Inflammatory macrophage treated with lipopolysaccharide for 4 hours (primary cell): ENCODE measurements at regions not wholly inside any gene's neighbourhood (a gene's known extent, or its start where the extent isn't known, plus 50 kb on each side); places are given as distances from the start of the nearest gene placed in this dataset.
"Not testable (repeated sequence)": the region's sequence is repeated elsewhere in the genome, so short reads cannot be mapped to it uniquely, and the experiment has no call there.

ENCODE experiments used
- DNase-seq: peaks from one replicate; pipeline ENCODE4 v3.0.0-alpha.2; 2020

- DNase-seq: no peak
Measured at GRCh38 chr12:78530100-78530765, 334.3 kb upstream of the SYT1 start.

DNA sequence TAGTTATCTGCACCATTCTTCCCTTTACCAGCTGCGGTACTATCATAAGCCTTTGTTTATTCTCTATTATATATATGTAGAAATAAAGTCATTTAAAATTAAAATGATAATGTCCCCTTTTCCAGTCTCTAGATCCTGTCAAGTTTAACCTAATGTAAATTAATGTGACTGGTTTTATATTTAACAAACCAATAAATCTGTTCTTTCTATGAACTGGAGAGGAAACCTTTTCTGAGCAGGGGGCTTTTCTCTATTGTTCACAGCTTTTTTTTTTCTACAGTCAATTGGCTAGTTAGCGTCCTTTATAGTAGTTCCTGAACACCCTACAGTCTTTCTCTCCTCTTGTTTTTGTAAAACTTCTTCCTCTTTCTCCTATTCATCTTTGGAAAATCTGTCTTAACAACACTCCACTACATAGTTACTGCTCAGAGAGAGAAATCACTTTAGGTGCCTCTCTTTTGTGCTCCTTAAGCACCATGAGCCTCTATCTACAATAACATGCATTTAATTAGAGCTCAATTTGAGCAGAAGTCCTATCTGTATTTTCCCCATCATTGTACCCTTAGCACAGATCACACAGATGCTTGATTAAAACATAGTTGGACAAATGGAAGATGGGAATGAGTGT, 332.6 kb upstream of the SYT1 start:
- no peak for DNase-seq

- no peak for DNase-seq
Measured at GRCh38 chr12:78534311-78534710, 330.3 kb upstream of the SYT1 start.

GRCh38 chr12:78540606-78541336, 323.8 kb upstream of the SYT1 start:
- no peak for DNase-seq

- DNase-seq: no peak
Measured at GRCh38 chr12:78550831-78551230, 313.7 kb upstream of the SYT1 start.

GRCh38 chr12:78555802-78556201, 308.8 kb upstream of the SYT1 start:
- DNase-seq: no peak

GRCh38 chr12:78556651-78557050, 307.9 kb upstream of the SYT1 start:
- no peak for DNase-seq

- DNase-seq: no peak
Measured at GRCh38 chr12:78559416-78559815, 305.2 kb upstream of the SYT1 start.

- DNase-seq: no peak
Measured at GRCh38 chr12:78559886-78560285, 304.7 kb upstream of the SYT1 start.

DNA sequence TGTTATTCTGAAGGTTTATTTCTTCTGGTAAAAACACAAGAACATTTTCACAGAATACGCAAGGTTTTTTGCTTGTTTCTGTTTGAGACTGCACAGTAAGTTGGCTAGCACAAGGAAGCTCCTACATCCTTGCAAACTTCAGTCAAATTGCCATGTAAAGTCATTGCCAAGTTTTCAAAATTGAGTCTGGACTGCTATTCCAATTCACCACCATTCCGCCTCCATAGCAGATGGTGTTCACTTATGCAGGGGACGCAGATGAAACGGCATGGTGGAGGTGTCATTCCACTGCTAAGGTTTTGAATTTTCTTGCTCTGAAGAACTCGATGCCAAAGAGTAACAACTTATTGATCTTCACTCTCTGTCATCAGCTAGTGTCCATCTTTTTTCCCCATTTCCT, 303.9 kb upstream of the SYT1 start:
- DNase-seq: no peak

DNA sequence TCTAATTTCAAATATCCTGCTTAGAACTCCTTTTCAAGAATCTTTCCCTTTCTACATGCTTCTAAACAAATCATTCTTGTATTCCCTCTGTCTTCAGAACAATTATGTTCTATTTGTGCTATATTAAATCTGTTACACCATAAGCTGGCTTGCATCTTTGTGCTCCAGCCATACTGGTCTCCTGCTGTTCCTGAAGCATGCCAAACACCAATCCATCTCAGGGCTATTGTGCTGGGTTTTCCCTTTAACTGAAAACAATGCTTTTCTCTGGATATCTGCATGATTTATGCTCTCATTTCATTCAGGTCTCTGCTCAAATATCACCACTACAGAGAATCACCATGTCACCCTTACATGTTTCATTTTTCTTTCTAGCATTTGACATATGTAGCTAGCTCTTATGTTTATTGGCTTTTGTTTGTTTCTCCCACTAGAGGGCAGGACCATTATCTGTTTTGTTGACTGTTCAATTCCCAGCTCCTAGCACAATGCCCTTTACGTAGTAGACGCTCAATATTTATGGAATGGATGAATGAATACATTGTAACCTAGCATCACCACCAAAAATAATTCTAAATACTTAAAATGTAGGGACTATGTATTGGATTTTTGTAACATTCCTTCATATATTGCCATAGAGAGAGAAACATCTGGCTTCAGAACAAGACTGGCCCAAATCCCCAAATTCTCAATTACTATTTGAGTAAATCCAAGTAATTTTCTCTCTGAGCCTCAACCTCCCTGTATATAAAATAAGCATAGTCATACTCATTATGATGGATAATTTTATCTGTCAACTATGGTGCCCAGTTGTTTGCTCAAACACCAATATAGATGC, 302.0 kb upstream of the SYT1 start:
- DNase-seq: no peak

- DNase-seq: no peak
Measured at GRCh38 chr12:78563826-78564225, 300.7 kb upstream of the SYT1 start.

- no peak for DNase-seq
Measured at GRCh38 chr12:78566456-78566855, 298.1 kb upstream of the SYT1 start.

- no peak for DNase-seq
Measured at GRCh38 chr12:78568321-78569020, 296.1 kb upstream of the SYT1 start.

- DNase-seq: no peak
Measured at GRCh38 chr12:78571953-78572352, 292.6 kb upstream of the SYT1 start.

DNA sequence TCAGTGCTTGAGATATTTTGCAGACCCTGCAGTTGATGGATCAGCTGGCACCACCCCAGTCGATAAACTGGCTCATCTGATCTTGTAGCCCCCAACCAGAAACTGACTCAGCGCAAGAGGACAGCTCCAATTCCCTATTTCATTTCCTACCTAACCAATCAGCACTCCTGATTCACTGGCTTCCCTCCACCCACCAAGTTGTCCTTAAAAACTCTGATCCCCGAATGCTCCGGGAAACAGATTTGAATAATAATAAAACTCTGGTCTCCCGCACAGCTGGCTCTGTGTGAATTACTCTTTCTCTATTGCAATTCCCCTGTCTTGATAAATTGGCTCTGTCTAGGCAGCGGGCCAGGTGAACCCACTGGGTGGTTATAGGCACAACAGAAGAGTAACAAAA, 289.4 kb upstream of the SYT1 start:
- DNase-seq: not testable (repeated sequence)

DNA sequence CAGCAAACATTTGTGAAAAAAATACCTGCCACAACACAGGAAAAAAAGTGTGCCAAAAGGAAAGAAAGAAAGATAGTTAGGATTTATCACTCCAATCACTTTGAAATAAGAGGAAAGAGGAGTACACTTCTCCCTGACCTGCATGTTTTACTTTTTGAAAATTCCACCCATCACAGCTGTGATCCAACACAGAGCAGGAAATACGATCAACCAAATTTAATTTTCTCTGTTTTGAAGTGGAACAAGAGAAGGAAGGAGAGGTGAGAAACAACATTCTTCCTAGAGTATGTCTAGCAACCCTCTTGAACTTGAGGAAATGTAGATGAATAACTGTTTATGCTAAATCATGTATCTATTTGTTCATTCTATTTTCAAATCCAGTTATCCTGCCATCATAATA, 284.7 kb upstream of the SYT1 start:
- DNase-seq: no peak

DNA sequence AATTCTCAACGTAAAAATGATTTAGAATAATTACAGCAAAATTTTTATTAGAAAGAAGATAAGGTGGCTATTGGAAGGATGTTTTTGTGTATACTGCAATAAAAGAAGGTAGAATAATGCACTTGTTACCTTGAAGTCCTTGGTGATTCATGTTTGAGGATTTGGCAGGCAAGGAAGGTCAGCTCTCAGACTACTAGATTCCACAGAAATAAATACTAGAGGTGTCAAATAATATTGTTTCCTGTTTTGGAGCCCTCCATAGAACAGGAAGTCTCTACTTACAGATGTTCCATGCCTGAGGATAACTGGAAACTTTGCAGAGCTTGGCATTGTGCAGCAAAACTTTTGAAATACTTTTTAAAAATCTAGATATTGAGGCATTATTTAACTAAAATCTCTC, 284.3 kb upstream of the SYT1 start:
- no peak for DNase-seq

DNA sequence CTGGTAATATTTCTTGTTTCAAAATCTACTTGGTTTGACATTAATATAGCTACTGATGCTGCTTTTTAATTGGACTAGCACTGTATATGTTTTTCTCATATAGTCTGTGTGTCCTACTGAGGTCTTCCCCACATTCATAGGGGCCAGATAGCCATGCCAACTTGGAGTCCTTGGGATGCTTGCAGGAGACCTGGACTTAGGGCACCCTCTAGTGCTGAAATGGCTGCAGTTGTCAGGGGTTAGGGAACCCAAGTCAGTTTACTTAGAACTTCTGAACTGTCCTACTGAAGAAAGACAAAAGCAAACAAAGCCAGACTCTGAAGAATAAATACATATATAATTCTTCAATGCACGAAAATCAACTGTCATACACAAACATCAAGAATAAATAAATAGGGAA, 279.9 kb upstream of the SYT1 start:
- DNase-seq: no peak

DNA sequence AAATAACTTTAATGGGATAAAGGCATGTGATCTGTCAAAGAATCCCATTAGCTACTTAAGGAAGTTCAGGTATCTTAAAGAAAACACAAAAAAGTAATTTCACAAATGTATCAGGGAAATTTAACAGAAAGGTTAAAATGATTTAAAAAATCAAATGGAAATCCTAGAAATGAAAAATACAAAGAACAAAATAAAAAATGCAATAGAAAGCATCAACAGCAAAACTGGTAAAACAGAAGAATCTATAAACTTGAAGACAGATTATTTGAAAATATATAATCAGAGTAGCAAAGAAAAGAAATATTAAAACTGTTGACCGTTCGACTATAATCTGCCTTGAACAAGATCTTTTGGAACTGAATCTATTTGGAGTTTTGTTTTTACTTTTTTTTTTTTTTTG, 279.4 kb upstream of the SYT1 start:
- DNase-seq: no peak

- DNase-seq: no peak
Measured at GRCh38 chr12:78586790-78587189, 277.8 kb upstream of the SYT1 start.

- no peak for DNase-seq
Measured at GRCh38 chr12:78599366-78599765, 265.2 kb upstream of the SYT1 start.

GRCh38 chr12:78600541-78600940, 264.0 kb upstream of the SYT1 start:
- no peak for DNase-seq
